Central memory CD8-positive, alpha-beta T cell (primary cell): ENCODE measurements at regions not wholly inside any gene's neighbourhood (a gene's known extent, or its start where the extent isn't known, plus 50 kb on each side); places are given as distances from the start of the nearest gene placed in this dataset.

Experiments used
- ATAC-seq: fragments of 150-1000 bp; cut with Tn5 transposase; replicated peaks from 2 replicates; pipeline ENCODE4 v1.10.0; 2022; ENCODE audit warnings: mild to moderate bottlenecking, moderate FRiP score, moderate number of reproducible peaks; ENCODE audit not compliant: poor library complexity, severe bottlenecking; ENCODE audit errors: extremely low read depth
- DNase-seq, 2 donors: peaks; one replicate each; pipeline ENCODE4 v3.0.0; 2021; ENCODE audit warnings: low spot score in 2 of 2
- H3K27ac Mint-ChIP-seq: one replicate; pipeline ENCODE4 v1.8.0; 2022; ENCODE audit warnings: low read depth, mild to moderate bottlenecking, moderate library complexity, mixed read lengths
- H3K27me3 Mint-ChIP-seq: one replicate; pipeline ENCODE4 v1.8.0; 2022; ENCODE audit warnings: mixed read lengths
- H3K36me3 Mint-ChIP-seq: one replicate; pipeline ENCODE4 v1.8.0; 2022; ENCODE audit warnings: mild to moderate bottlenecking, moderate library complexity, mixed read lengths; ENCODE audit not compliant: insufficient read depth
- H3K4me1 Mint-ChIP-seq: one replicate; pipeline ENCODE4 v1.8.0; 2022; ENCODE audit warnings: mixed read lengths
- H3K4me3 Mint-ChIP-seq: one replicate; pipeline ENCODE4 v1.8.0; 2022; ENCODE audit warnings: mild to moderate bottlenecking, moderate library complexity, mixed read lengths
- H3K9me3 Mint-ChIP-seq: one replicate; pipeline ENCODE4 v1.8.0; 2022; ENCODE audit warnings: mixed read lengths

DNA sequence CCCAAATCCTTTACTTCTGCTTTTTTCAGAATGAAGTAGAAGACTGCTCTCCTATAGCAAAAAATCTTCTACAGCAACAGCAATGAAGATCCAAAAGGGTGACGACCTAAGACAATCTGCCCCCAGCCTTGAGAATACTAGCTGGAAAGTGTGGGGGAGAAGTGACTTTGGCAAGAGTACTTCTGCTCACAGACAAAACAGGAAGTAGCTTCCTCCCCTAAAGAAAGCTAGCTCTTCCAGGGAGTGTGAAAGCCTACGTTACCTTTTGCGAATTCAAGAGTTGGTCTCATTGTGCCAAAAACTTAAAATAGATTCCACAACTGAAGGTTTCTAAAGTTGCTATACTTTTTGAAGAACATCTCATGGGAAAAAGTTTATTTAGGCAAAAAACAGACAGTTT, 1069.2 kb upstream of the CHAC2 start:
- DNase-seq: no peak
- no peaks in the 10 kb centered on the region for H3K4me1 Mint-ChIP-seq
- no peak for ATAC-seq
- no peaks in the 10 kb centered on the region for H3K27me3 Mint-ChIP-seq
- no peaks in the 10 kb centered on the region for H3K36me3 Mint-ChIP-seq
- no peak overlapping the region for H3K4me3 Mint-ChIP-seq
- H3K9me3 Mint-ChIP-seq: peaks cover 15% of the 10 kb centered on the region
- H3K27ac Mint-ChIP-seq: no peak overlapping the region

- H3K4me3 Mint-ChIP-seq: no peak overlapping the region
Measured at GRCh38 chr2:52697690-52698089, 1069.9 kb upstream of the CHAC2 start.

DNA sequence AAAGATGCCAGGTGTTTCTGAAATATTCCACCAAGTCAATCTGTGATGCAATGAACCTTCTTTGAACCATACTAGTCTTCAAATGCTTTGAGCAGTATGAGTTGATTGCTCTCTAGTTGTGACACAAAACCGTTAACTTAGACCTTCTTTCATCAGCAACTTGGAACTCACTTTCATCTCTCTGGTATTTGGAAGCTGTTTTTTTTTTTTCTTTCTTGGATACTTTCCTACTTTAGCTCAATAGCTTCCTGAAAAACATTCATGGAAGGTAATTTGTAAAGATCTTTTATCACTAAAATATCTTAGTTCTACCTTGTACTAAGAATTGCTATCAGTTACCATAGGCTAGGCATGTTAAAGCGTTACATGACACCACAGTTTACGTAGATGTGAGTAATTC, 1071.9 kb upstream of the CHAC2 start:
- H3K4me3 Mint-ChIP-seq: no peak overlapping the region
- ATAC-seq: no peak
- DNase-seq: no peak
- no peaks in the 10 kb centered on the region for H3K27me3 Mint-ChIP-seq
- H3K36me3 Mint-ChIP-seq: no peaks in the 10 kb centered on the region
- no peak overlapping the region for H3K27ac Mint-ChIP-seq
- peaks cover 11% of the 10 kb centered on the region for H3K9me3 Mint-ChIP-seq
- H3K4me1 Mint-ChIP-seq: no peaks in the 10 kb centered on the region

More at GRCh38 chr2:52697690-52698089, 1069.9 kb upstream of the CHAC2 start:
- Mint-ChIP-seq H3K4me1 (no peaks in the 10 kb centered on the region), H3K36me3 (no peaks in the 10 kb centered on the region), H3K27me3 (no peaks in the 10 kb centered on the region), H3K9me3 (peaks cover 15% of the 10 kb centered on the region), H3K27ac (no peak overlapping the region)
- DNase-seq (no peak), ATAC-seq (no peak)

- Mint-ChIP-seq H3K4me1 (no peaks in the 10 kb centered on the region), H3K27ac (no peak overlapping the region), H3K9me3 (peaks cover 28% of the 10 kb centered on the region), H3K27me3 (no peaks in the 10 kb centered on the region), H3K36me3 (no peaks in the 10 kb centered on the region), H3K4me3 (no peak overlapping the region)
- DNase-seq: no peak
- no peak for ATAC-seq
Measured at GRCh38 chr2:52686935-52687334, 1080.7 kb upstream of the CHAC2 start.

- no peak for ATAC-seq
- Mint-ChIP-seq H3K36me3 (peaks cover 2% of the 10 kb centered on the region), H3K27me3 (no peaks in the 10 kb centered on the region), H3K27ac (no peak overlapping the region), H3K4me1 (no peaks in the 10 kb centered on the region), H3K9me3 (peaks cover 11% of the 10 kb centered on the region), H3K4me3 (no peak overlapping the region)
- DNase-seq: no peak
Measured at GRCh38 chr2:52676056-52676455, 1091.5 kb upstream of the CHAC2 start.

DNA sequence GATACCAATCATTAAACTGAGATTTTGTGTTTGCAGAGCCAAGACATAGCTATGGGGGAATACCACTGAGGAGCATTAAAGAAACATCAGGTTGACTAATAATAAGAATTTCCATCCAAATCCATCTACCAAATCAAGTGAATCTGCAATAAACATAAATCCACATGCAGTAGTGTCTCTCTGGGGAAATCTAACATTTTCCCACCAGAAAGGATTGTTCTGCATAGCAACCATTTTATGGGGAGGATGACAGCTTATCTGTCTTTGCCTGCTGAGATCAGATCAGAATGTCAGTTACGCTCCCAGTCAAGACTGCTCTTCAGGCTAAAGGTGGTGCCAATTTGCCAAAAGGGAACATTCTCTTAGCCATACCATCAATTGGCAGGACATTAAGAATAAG, 1098.9 kb upstream of the CHAC2 start:
- H3K27ac Mint-ChIP-seq: no peak overlapping the region
- H3K4me3 Mint-ChIP-seq: no peak overlapping the region
- H3K36me3 Mint-ChIP-seq: no peaks in the 10 kb centered on the region
- ATAC-seq: no peak
- H3K27me3 Mint-ChIP-seq: no peaks in the 10 kb centered on the region
- H3K4me1 Mint-ChIP-seq: no peaks in the 10 kb centered on the region
- peaks cover 18% of the 10 kb centered on the region for H3K9me3 Mint-ChIP-seq
- DNase-seq: no peak

GRCh38 chr2:52659546-52659945, 1108.1 kb upstream of the CHAC2 start:
- H3K27me3 Mint-ChIP-seq: no peaks in the 10 kb centered on the region
- no peak overlapping the region for H3K27ac Mint-ChIP-seq
- DNase-seq: no peak
- H3K36me3 Mint-ChIP-seq: no peaks in the 10 kb centered on the region
- no peak for ATAC-seq
- H3K4me1 Mint-ChIP-seq: no peaks in the 10 kb centered on the region
- no peak overlapping the region for H3K4me3 Mint-ChIP-seq
- peaks cover 16% of the 10 kb centered on the region for H3K9me3 Mint-ChIP-seq

GRCh38 chr2:52658598-52658997, 1109.0 kb upstream of the CHAC2 start:
- no peak overlapping the region for H3K27ac Mint-ChIP-seq
- no peak for DNase-seq
- no peak for ATAC-seq
- H3K4me3 Mint-ChIP-seq: no peak overlapping the region
- peaks cover 16% of the 10 kb centered on the region for H3K9me3 Mint-ChIP-seq
- H3K27me3 Mint-ChIP-seq: no peaks in the 10 kb centered on the region
- H3K4me1 Mint-ChIP-seq: no peaks in the 10 kb centered on the region
- H3K36me3 Mint-ChIP-seq: no peaks in the 10 kb centered on the region

- Mint-ChIP-seq H3K27me3 (no peaks in the 10 kb centered on the region), H3K4me3 (no peak overlapping the region), H3K9me3 (peaks cover 46% of the 10 kb centered on the region), H3K36me3 (no peaks in the 10 kb centered on the region), H3K4me1 (no peaks in the 10 kb centered on the region), H3K27ac (no peak overlapping the region)
- ATAC-seq (no peak), DNase-seq (no peak)
Measured at GRCh38 chr2:52639692-52640091, 1127.9 kb upstream of the CHAC2 start.

GRCh38 chr2:52632543-52632942, 1135.1 kb upstream of the CHAC2 start:
- H3K4me1 Mint-ChIP-seq: no peaks in the 10 kb centered on the region
- no peak for DNase-seq
- H3K9me3 Mint-ChIP-seq: peaks cover 27% of the 10 kb centered on the region
- no peak for ATAC-seq
- no peak overlapping the region for H3K4me3 Mint-ChIP-seq
- H3K36me3 Mint-ChIP-seq: no peaks in the 10 kb centered on the region
- H3K27ac Mint-ChIP-seq: no peak overlapping the region
- H3K27me3 Mint-ChIP-seq: no peaks in the 10 kb centered on the region

GRCh38 chr2:52629944-52630343, 1137.7 kb upstream of the CHAC2 start:
- H3K27me3 Mint-ChIP-seq: no peaks in the 10 kb centered on the region
- ATAC-seq (no peak), DNase-seq (no peak)
- H3K4me1 Mint-ChIP-seq: no peaks in the 10 kb centered on the region
- H3K4me3 Mint-ChIP-seq: no peak overlapping the region
- no peak overlapping the region for H3K27ac Mint-ChIP-seq
- H3K9me3 Mint-ChIP-seq: peaks cover 10% of the 10 kb centered on the region
- H3K36me3 Mint-ChIP-seq: no peaks in the 10 kb centered on the region

- ATAC-seq (no peak), DNase-seq (no peak)
- Mint-ChIP-seq H3K4me3 (no peak overlapping the region), H3K27ac (no peak overlapping the region), H3K27me3 (no peaks in the 10 kb centered on the region), H3K36me3 (no peaks in the 10 kb centered on the region), H3K4me1 (no peaks in the 10 kb centered on the region), H3K9me3 (peaks cover 10% of the 10 kb centered on the region)
Measured at GRCh38 chr2:52629531-52629930, 1138.1 kb upstream of the CHAC2 start.

- ATAC-seq (no peak), DNase-seq (no peak)
- Mint-ChIP-seq H3K27me3 (no peaks in the 10 kb centered on the region), H3K4me1 (no peaks in the 10 kb centered on the region), H3K27ac (no peak overlapping the region), H3K9me3 (peaks cover 8% of the 10 kb centered on the region), H3K36me3 (no peaks in the 10 kb centered on the region), H3K4me3 (no peak overlapping the region)
Measured at GRCh38 chr2:52622266-52622665, 1145.3 kb upstream of the CHAC2 start.

GRCh38 chr2:52613064-52613463, 1154.5 kb upstream of the CHAC2 start:
- no peak overlapping the region for H3K27ac Mint-ChIP-seq
- no peaks in the 10 kb centered on the region for H3K36me3 Mint-ChIP-seq

More at GRCh38 chr2:52613064-52613463, 1154.5 kb upstream of the CHAC2 start:
- Mint-ChIP-seq H3K4me3 (no peak overlapping the region), H3K4me1 (no peaks in the 10 kb centered on the region), H3K27me3 (no peaks in the 10 kb centered on the region), H3K9me3 (peaks cover 14% of the 10 kb centered on the region)
- DNase-seq: no peak
- ATAC-seq: no peak
